DND-41 (cell line): ENCODE measurements at regions not wholly inside any gene's neighbourhood (a gene's known extent, or its start where the extent isn't known, plus 50 kb on each side); places are given as distances from the start of the nearest gene placed in this dataset.
"Not testable (repeated sequence)": the region's sequence is repeated elsewhere in the genome, so short reads cannot be mapped to it uniquely, and the experiment has no call there.

Experiments used
- ATAC-seq: fragments of 200-7000 bp; cut with Tn5 transposase; 3 replicates; pipeline ENCODE4 v1.9.1; 2021; ENCODE audit warnings: low read depth; ENCODE audit not compliant: insufficient read depth
- DNase-seq: peaks from one replicate; pipeline ENCODE4 v3.0.0-alpha.2; 2020
- H2AFZ ChIP-seq: 2 replicates; pipeline ENCODE4 v1.6.0; 2012; ENCODE audit warnings: low read depth, low read length
- H3K27ac ChIP-seq: 2 replicates; pipeline ENCODE4 v1.5.1; 2012; ENCODE audit warnings: low read length, inconsistent platforms
- H3K27me3 ChIP-seq: fragments of 200-600 bp; sonication (generic); 2 replicates; pipeline ENCODE4 v1.6.0; 2012; ENCODE audit warnings: low read length, mild to moderate bottlenecking, inconsistent platforms; ENCODE audit not compliant: insufficient read depth, poor library complexity
- H3K36me3 ChIP-seq: 2 replicates; pipeline ENCODE4 v1.5.1; 2012; ENCODE audit warnings: low read length, inconsistent platforms; ENCODE audit not compliant: insufficient read depth
- H3K4me1 ChIP-seq: 2 replicates; pipeline ENCODE4 v1.5.1; 2012; ENCODE audit warnings: mild to moderate bottlenecking, low read length; ENCODE audit not compliant: insufficient read depth
- H3K4me2 ChIP-seq: 2 replicates; pipeline ENCODE4 v1.6.0; 2012; ENCODE audit warnings: mild to moderate bottlenecking, moderate library complexity, low read length, inconsistent platforms; ENCODE audit not compliant: insufficient read depth
- H3K4me3 ChIP-seq, 2 experiments: fragments of 200-600 bp in 1 of 2; shearing (Covaris generic) in 1 of 2; 2 replicates each; pipeline ENCODE4 v1.5.1; 2012 to 2016; ENCODE audit warnings: inconsistent platforms in 2 of 2, low read length in 2 of 2, mild to moderate bottlenecking in 2 of 2, low read depth in 1 of 2, moderate library complexity in 1 of 2
- H3K79me2 ChIP-seq: 2 replicates; pipeline ENCODE4 v1.6.0; 2012; ENCODE audit warnings: low read length, inconsistent platforms; ENCODE audit not compliant: insufficient read depth
- H3K9ac ChIP-seq: 2 replicates; pipeline ENCODE4 v1.6.0; 2012; ENCODE audit warnings: low read depth, mild to moderate bottlenecking, inconsistent platforms, low read length, moderate library complexity
- H3K9me3 ChIP-seq: 2 replicates; pipeline ENCODE4 v1.5.1; 2012; ENCODE audit warnings: low read length, moderate library complexity, mild to moderate bottlenecking, inconsistent platforms; ENCODE audit not compliant: insufficient read depth, severe bottlenecking
- H4K20me1 ChIP-seq: 2 replicates; pipeline ENCODE4 v1.6.0; 2012; ENCODE audit warnings: low read length; ENCODE audit not compliant: insufficient read depth
- EZH2 ChIP-seq: IDR thresholded peaks from 3 replicates; pipeline ENCODE4 v1.6.1; 2012; ENCODE audit warnings: borderline replicate concordance, low read depth, mild to moderate bottlenecking, moderate library complexity, low read length, inconsistent platforms; ENCODE audit not compliant: severe bottlenecking
- TF ChIP-seq, protein P1 (sequence below): IDR thresholded peaks from 2 replicates; pipeline ENCODE4 v1.5.1; 2012; ENCODE audit warnings: borderline replicate concordance, low read length, moderate library complexity, mild to moderate bottlenecking; ENCODE audit not compliant: poor library complexity, severe bottlenecking; ENCODE audit errors: extremely low read depth

DNA sequence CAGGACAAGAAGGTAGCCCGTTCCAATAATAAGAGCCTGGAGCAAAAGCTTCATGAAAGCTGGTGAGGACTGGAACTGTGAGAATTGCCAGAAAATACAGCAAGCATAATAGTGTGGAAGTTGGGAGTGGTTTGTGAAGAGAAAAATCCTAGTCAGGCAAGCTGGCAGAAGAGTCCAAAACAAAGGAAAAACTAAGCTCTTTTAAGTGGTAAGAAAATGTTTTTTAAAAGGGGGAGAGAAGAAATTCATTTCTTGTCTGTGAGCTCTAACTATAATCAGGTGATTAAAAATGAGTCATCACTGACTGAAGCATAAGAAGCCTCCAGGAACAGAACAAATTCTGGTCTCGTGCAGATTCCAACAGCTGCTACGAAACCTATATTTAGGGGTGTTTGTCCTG, 102.6 kb downstream of the CAAP1 start:
- no peak for DNase-seq
- no peak overlapping the region for H3K4me3 ChIP-seq

DNA sequence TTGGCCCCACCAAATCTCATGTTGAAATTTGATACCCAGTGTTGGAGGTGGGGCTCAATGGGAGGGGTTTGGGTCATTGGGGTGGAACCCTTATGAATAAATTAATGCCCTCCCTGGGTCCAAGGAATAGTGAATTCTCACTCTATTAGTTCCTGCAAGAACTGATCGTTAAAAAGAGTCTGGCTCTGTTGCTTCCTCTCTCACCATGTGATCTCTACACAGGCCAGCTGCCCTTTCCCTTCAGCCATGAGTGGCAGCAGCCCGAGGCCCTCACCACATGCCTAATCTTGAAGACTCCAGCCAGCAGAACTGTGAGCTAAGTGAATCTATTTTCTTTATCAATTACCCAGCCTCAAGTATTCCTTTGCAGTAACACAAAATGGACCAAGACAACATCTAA, 106.0 kb downstream of the CAAP1 start:
- H3K4me3 ChIP-seq, result no peak overlapping the region
- H3K9me3 ChIP-seq, result no peaks in the 10 kb centered on the region
- ATAC-seq (no peak), DNase-seq (no peak)
- H3K27me3 ChIP-seq, result no peaks in the 10 kb centered on the region
- H2AFZ ChIP-seq, result no peak overlapping the region
- no peaks in the 10 kb centered on the region for H4K20me1 ChIP-seq
- no peaks in the 10 kb centered on the region for H3K4me1 ChIP-seq
- H3K4me2 ChIP-seq, result no peak overlapping the region
- TF ChIP-seq, protein P1, sequence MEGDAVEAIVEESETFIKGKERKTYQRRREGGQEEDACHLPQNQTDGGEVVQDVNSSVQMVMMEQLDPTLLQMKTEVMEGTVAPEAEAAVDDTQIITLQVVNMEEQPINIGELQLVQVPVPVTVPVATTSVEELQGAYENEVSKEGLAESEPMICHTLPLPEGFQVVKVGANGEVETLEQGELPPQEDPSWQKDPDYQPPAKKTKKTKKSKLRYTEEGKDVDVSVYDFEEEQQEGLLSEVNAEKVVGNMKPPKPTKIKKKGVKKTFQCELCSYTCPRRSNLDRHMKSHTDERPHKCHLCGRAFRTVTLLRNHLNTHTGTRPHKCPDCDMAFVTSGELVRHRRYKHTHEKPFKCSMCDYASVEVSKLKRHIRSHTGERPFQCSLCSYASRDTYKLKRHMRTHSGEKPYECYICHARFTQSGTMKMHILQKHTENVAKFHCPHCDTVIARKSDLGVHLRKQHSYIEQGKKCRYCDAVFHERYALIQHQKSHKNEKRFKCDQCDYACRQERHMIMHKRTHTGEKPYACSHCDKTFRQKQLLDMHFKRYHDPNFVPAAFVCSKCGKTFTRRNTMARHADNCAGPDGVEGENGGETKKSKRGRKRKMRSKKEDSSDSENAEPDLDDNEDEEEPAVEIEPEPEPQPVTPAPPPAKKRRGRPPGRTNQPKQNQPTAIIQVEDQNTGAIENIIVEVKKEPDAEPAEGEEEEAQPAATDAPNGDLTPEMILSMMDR, result no peak
- no peak for TF ChIP-seq EZH2
- H3K79me2 ChIP-seq, result no peaks in the 10 kb centered on the region
- no peaks in the 10 kb centered on the region for H3K36me3 ChIP-seq
- H3K9ac ChIP-seq, result no peak overlapping the region
- H3K27ac ChIP-seq, result no peak overlapping the region

More for the DNA sequence above, 102.6 kb downstream of the CAAP1 start:
- no peaks in the 10 kb centered on the region for H4K20me1 ChIP-seq
- H3K4me2 ChIP-seq, result no peak overlapping the region
- no peak overlapping the region for H3K27ac ChIP-seq
- ATAC-seq, result no peak
- no peaks in the 10 kb centered on the region for H3K27me3 ChIP-seq
- no peaks in the 10 kb centered on the region for H3K79me2 ChIP-seq
- no peak overlapping the region for H2AFZ ChIP-seq
- no peak for TF ChIP-seq EZH2
- no peaks in the 10 kb centered on the region for H3K9me3 ChIP-seq
- no peaks in the 10 kb centered on the region for H3K36me3 ChIP-seq
- no peak overlapping the region for H3K9ac ChIP-seq
- H3K4me1 ChIP-seq, result no peaks in the 10 kb centered on the region

DNA sequence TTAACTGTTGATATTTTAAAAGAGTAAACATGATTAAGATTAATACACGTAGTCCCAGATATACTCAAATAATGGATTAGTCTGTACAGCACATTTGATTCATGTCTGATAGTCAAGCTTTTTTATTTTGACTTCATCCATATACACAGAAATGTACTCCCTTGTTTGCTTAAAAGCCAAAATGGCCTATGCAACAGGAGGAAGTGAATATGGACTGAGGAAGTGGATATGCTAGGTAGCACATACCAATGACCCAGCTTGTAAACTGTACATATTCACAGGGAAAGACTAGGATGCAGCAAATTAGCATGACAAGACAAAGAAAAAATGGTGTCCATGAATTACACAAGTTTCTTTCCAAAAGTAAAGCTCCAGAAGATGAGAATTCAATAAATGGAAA, 109.7 kb downstream of the CAAP1 start:
- ATAC-seq (no peak), DNase-seq (no peak)
- Histone ChIP-seq H4K20me1 (no peaks in the 10 kb centered on the region), H2AFZ (no peak overlapping the region), H3K36me3 (no peaks in the 10 kb centered on the region), H3K9ac (no peak overlapping the region), H3K4me3 (no peak overlapping the region), H3K27ac (no peak overlapping the region), H3K79me2 (no peaks in the 10 kb centered on the region), H3K27me3 (no peaks in the 10 kb centered on the region), H3K4me2 (no peak overlapping the region), H3K4me1 (no peaks in the 10 kb centered on the region), H3K9me3 (no peaks in the 10 kb centered on the region)
- TF ChIP-seq EZH2, result no peak
- TF ChIP-seq, protein P1, result no peak

DNA sequence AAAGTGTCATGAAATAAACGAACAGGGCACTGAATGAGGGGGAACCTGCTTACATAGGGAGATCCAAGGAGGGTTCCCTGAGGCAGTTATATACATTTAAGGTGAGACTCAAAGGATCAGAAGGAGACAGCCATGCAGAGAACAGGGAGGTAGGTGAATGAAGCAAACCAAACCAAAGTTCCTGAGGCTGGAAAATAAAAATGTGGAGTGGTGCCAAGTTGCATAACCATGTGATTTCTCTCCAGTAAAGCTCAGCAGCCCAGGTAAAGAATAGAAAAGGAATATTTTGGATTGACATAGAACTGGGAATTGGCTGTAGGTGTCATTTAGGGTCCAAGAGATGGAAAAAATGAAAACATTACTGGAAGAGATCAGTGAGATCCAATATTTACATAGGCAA, 110.7 kb downstream of the CAAP1 start:
- H4K20me1 ChIP-seq, result no peaks in the 10 kb centered on the region
- no peaks in the 10 kb centered on the region for H3K4me1 ChIP-seq
- ATAC-seq (no peak), DNase-seq (no peak)
- TF ChIP-seq, protein P1, result no peak
- TF ChIP-seq EZH2, result no peak
- no peaks in the 10 kb centered on the region for H3K36me3 ChIP-seq
- H3K9ac ChIP-seq, result no peak overlapping the region
- no peak overlapping the region for H3K4me2 ChIP-seq
- H3K9me3 ChIP-seq, result no peaks in the 10 kb centered on the region
- no peak overlapping the region for H3K27ac ChIP-seq
- H3K79me2 ChIP-seq, result no peaks in the 10 kb centered on the region
- no peak overlapping the region for H3K4me3 ChIP-seq
- no peak overlapping the region for H2AFZ ChIP-seq
- no peaks in the 10 kb centered on the region for H3K27me3 ChIP-seq

DNA sequence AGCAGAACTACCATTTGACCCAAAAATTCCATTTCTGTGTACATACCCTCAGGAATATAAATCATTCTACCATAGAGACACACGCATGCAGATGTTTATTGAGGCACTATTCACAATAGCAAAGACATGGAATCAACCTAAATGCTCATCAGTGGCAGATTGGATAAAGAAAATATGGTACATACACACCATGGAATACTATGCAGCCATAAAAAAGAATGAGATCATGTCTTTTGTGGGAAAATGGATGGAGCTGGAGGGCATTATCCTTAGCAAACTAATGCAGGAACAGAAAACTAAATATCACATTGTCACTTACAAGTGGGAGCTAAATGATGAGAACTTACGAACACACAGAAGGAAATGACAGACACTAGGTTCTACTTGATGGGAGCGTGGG, 112.3 kb downstream of the CAAP1 start:
- H3K36me3 ChIP-seq, H3K4me3 ChIP-seq, H3K27ac ChIP-seq, H2AFZ ChIP-seq, DNase-seq, H3K9ac ChIP-seq, H3K79me2 ChIP-seq, H3K27me3 ChIP-seq, H3K4me2 ChIP-seq, H4K20me1 ChIP-seq, H3K9me3 ChIP-seq, H3K4me1 ChIP-seq, ATAC-seq: not testable (repeated sequence)
